ENCODE measurements at regions not wholly inside any gene's neighbourhood (a gene's known extent, or its start where the extent isn't known, plus 50 kb on each side); places are given as distances from the start of the nearest gene placed in this dataset.
"Not testable (repeated sequence)": the region's sequence is repeated elsewhere in the genome, so short reads cannot be mapped to it uniquely, and the experiment has no call there.

GRCh38 chr5:54825005-54825404, 160.4 kb downstream of the ESM1 start:
- no peak for DNase-seq (ENCODE audit: low read depth in 2 of 3, low spot score in 2 of 3)

GRCh38 chr5:54823006-54823405, 162.4 kb downstream of the ESM1 start:
- DNase-seq (ENCODE audit: low read depth in 2 of 3, low spot score in 2 of 3), result no peak

- DNase-seq (ENCODE audit: low read depth in 2 of 3, low spot score in 2 of 3), result no peak
Measured at GRCh38 chr5:54822324-54822687, 163.1 kb downstream of the ESM1 start.

GRCh38 chr5:54821445-54822323, 163.7 kb downstream of the ESM1 start:
- DNase-seq (ENCODE audit: low read depth in 2 of 3, low spot score in 2 of 3), result no peak

DNA sequence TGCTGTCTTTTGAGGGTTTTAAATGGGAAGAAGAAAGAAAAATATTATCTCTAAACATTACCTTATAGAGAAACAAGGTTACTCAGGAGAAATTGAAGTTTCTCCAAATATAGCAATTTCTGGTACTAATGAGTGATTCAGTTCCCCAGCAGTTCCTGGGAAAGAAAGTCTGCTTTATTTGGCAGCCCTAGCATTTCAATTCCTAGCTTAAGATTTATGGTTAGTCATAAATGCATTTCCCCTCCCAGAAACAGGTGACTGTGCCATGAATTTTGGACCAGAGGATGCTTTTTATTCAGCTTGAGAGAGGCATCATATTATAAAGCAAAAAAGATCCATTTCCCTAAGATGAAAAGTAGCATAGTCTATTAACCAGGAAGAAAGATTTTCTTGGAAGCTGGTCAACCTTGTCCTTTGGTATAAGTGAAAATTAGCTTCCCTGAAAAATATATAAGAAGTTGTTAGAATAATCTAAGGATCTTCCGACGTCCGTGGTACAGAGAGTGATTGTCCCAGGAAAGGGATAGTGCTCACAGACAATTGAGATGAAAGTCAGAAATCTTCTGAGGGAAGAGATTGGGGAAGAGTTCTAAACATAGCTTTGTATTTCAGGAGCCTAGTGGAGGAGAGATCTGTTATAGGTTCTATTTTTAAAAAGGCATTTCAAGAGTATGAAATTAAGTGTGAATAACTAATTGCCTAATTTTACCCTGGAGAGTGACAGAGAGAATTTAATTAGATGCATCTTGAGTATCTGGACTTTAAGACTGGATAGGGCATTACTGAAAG, 164.9 kb downstream of the ESM1 start:
- no peak for DNase-seq (ENCODE audit: low read depth in 2 of 3, low spot score in 2 of 3)

- DNase-seq (ENCODE audit: low read depth in 2 of 3, low spot score in 2 of 3), result no peak
Measured at GRCh38 chr5:54807421-54807820, 178.0 kb downstream of the ESM1 start.

DNA sequence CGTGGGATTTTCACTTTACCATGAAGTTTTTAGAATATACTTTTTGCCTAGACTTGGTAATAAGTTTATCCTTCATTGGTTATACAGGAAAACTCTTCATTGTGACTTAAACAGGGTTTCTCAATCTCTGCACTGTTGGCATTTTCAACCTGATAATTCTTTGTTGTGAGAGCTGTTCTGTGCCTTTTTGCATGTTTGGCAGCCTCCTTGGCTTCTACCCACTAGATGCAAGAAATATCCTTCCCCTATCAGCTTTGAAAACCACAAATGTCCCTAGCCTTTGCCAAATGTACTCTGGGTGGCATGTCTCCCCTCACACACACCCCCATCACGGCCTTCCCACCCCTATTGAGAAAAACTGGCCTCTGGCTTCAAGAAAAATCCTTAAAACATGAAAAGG, 180.9 kb downstream of the ESM1 start:
- no peak for DNase-seq (ENCODE audit: low read depth in 2 of 3, low spot score in 2 of 3)

DNA sequence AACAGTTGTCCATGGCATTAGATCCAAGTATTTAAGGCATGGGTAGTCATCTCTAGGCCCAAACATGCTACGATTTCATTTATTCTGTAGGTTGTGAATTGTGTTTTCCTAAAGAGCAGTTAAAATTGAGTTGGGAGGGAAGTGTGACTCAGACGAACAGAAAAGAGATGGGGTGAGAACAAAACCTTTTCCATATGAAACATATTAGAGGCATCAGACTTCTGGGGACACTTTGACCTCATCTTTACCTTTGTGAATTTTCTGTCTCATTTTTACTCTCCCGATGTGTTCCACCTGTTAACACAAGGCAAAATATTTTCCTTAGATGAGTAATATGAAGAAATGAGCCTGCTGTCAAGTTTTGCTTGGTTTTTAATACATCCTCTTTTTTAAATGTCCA, 181.3 kb downstream of the ESM1 start:
- no peak for DNase-seq (ENCODE audit: low read depth in 2 of 3, low spot score in 2 of 3)

- no peak for DNase-seq (ENCODE audit: low read depth in 2 of 3, low spot score in 2 of 3)
Measured at GRCh38 chr5:54803471-54804011, 181.9 kb downstream of the ESM1 start.

DNA sequence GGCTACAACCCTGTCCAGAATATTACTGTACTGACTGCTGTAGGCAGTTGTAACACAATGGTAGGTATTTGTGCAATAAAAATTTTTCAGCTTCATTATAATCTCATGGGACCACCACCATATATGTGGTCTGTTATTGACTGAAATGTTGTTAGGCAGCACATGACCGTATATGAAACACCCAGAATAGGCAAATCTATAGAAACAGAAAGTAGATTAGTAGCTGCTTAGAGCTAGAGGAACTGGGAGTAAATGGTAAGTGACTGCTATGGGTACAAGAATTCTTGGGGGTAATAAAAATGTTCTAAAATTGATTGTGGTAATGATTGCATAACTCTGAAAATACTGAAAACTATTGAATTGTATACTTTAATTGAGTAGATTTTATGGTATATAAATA, 185.7 kb downstream of the ESM1 start:
- DNase-seq (ENCODE audit: low read depth in 2 of 3, low spot score in 2 of 3), result no peak

DNA sequence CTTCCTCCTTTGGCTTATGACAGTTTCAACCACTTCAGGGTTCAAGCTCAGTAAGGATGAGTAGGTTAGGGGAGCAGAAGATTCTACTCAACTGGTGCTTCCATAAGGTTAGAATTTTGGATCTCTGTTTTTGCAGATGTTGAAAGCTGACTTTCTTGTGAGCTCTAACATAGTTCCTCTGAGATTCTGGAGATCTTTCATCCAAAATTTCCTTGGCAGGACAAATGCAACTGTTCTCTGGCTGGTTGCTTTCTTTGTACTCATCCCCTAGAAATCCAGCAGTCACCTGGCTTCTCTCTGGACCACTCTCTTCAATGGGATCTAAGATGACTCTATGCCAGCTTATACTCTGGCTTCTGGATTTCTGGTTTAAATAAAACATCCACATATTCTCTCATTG, 189.6 kb downstream of the ESM1 start:
- no peak for DNase-seq (ENCODE audit: low read depth in 2 of 3, low spot score in 2 of 3)

DNA sequence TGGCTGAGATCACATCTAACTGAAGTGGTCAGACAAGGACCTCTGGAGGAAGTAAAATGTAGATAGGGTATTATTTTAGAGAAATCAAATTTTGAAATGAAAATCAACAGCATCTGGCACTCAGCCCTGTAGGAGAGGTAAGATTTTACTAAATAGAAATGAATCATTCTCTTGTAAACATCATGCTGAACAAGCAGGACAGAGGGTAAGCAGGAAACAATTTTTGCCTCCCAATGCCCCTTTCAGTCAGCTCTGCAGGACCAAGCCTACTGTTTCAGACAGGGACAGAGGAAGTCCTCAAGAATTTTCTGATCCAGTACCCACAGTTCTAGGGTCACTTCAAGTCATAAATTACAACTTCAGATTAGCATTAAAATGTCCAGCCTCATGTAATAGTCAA, 190.1 kb downstream of the ESM1 start:
- peak in 1 of 3 donors; percentile 2 for DNase-seq (ENCODE audit: low read depth in 2 of 3, low spot score in 2 of 3)

- DNase-seq (ENCODE audit: low read depth in 2 of 3, low spot score in 2 of 3), result no peak
Measured at GRCh38 chr5:54794135-54794975, 191.0 kb downstream of the ESM1 start.

GRCh38 chr5:54793468-54794134, 191.8 kb downstream of the ESM1 start:
- DNase-seq (ENCODE audit: low read depth in 2 of 3, low spot score in 2 of 3), result no peak

- DNase-seq (ENCODE audit: low read depth in 2 of 3, low spot score in 2 of 3), result no peak
Measured at GRCh38 chr5:54792611-54793404, 192.6 kb downstream of the ESM1 start.

DNA sequence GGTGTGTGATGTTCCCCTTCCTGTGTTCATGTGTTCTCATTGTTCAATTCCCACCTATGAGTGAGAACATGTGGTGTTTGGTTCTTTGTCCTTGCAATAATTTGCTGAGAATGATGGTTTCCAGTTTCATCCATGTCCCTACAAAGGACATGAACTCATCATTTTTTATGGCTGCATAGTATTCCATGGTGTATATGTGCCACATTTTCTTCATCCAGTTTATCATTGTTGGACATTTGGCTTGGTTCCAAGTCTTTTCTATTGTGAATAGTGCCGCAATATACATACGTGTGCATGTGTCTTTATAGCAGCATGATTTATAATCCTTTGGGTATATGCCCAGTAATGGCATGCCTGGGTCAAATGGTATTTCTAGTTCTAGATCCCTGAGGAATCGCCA, 197.5 kb downstream of the ESM1 start:
- not testable (repeated sequence) for DNase-seq (ENCODE audit: low read depth in 2 of 3, low spot score in 2 of 3)

GRCh38 chr5:54785729-54786591, 199.4 kb downstream of the ESM1 start:
- DNase-seq (ENCODE audit: low read depth in 2 of 3, low spot score in 2 of 3), result peak in 1 of 3 donors; percentile 8

GRCh38 chr5:54778783-54779182, 206.6 kb downstream of the ESM1 start:
- no peak for DNase-seq (ENCODE audit: low read depth in 2 of 3, low spot score in 2 of 3)

DNA sequence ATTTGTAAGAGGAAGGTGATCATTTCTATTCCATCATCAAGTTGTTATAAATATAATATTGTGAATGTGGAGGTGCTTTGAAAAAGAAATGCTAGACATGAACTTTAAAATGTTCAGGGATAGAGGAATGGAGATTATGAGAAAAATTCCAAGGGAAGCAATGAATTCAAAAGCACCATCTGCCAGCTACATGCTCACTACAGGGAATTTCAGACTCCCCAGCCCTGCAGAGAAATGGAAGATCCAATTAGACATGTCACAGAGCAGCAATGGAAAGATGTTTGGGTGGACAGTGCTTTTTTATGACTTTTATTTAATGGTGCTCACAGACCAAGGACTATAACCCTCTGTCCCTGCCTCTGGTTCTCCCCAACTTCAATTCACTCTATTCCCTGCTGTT, 209.7 kb downstream of the ESM1 start:
- no peak for DNase-seq (ENCODE audit: low read depth in 2 of 3, low spot score in 2 of 3)

Data from hematopoietic multipotent progenitor cell (in vitro differentiated cells).